Erythroblast (primary cell): ENCODE measurements at regions not wholly inside any gene's neighbourhood (a gene's known extent, or its start where the extent isn't known, plus 50 kb on each side); places are given as distances from the start of the nearest gene placed in this dataset.

Experiments
- GATA1 ChIP-seq: IDR thresholded peaks from 2 replicates; pipeline ENCODE4 v1.6.1; 2011; ENCODE audit warnings: low read depth, mild to moderate bottlenecking, control low read depth, low read length, moderate library complexity
- POLR2A ChIP-seq: IDR thresholded peaks from 2 replicates; pipeline ENCODE4 v1.6.1; 2011; ENCODE audit warnings: mild to moderate bottlenecking, low read length

DNA sequence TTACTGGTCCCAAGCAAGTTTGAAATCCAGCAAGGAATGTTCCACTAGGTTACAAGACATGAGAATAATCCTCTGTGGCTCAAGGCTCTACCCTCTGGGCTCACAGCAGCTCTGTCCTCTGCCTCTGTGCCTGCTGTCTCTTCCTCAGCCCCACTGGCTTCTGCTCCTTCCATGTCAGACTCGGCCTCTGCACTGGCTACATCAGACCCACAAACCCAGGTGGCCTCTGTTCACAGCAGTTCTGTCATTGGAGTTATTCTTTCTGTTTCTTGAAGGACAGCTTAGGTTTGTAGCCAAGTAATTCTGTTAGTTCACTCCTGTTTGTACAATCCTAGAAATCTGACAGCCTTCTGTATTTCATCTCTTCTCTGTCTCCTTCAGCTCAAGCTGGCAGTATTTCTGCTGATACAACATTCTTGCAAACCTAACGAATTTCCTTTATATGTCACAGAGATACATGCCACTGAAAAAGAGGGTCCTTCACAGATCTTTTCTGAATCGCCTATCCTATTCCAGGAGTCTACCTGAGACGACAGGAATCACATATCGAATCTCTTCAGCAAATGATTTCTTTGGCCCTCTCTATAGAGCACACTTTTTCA, 227.8 kb upstream of the PLSCR5 start:
- TF ChIP-seq POLR2A (no peak), GATA1 (no peak)
